H9 (cell line): ENCODE measurements at regions not wholly inside any gene's neighbourhood (a gene's known extent, or its start where the extent isn't known, plus 50 kb on each side); places are given as distances from the start of the nearest gene placed in this dataset.

Source experiments
- DNase-seq: peaks from one replicate; pipeline ENCODE4 v3.0.0-alpha.2; 2017
- H2AFZ ChIP-seq: one replicate; pipeline ENCODE4 v1.6.1; 2013; ENCODE audit warnings: mild to moderate bottlenecking, low read length, control low read depth, moderate library complexity
- H2AK5ac ChIP-seq: 2 replicates; pipeline ENCODE4 v1.6.1; 2013; ENCODE audit warnings: low read length, control low read depth, mixed read lengths; ENCODE audit not compliant: insufficient read length
- H2BK120ac ChIP-seq: one replicate; pipeline ENCODE4 v1.6.1; 2013; ENCODE audit warnings: low read depth, mild to moderate bottlenecking, low read length, control low read depth, inconsistent platforms; ENCODE audit not compliant: poor library complexity, severe bottlenecking
- H2BK12ac ChIP-seq: 2 replicates; pipeline ENCODE4 v1.6.1; 2013; ENCODE audit warnings: low read length, control low read depth, mixed read lengths, low read depth; ENCODE audit not compliant: insufficient read length
- H2BK15ac ChIP-seq: 2 replicates; pipeline ENCODE4 v1.6.1; 2013; ENCODE audit warnings: low read depth, low read length, control low read depth
- H2BK20ac ChIP-seq: one replicate; pipeline ENCODE4 v1.6.1; 2013; ENCODE audit warnings: low read depth, mild to moderate bottlenecking, low read length, control low read depth, inconsistent platforms; ENCODE audit not compliant: poor library complexity, severe bottlenecking
- H2BK5ac ChIP-seq: 2 replicates; pipeline ENCODE4 v1.6.1; 2013; ENCODE audit warnings: low read length, control low read depth, mixed read lengths; ENCODE audit not compliant: insufficient read length
- H3K14ac ChIP-seq: 2 replicates; pipeline ENCODE4 v1.6.1; 2013; ENCODE audit warnings: low read length, control low read depth; ENCODE audit not compliant: insufficient read depth
- H3K18ac ChIP-seq: 2 replicates; pipeline ENCODE4 v1.6.1; 2013; ENCODE audit warnings: low read depth, mild to moderate bottlenecking, mixed read lengths, low read length, control low read depth; ENCODE audit not compliant: insufficient read length
- H3K23ac ChIP-seq: 2 replicates; pipeline ENCODE4 v1.6.1; 2013; ENCODE audit warnings: low read length, control low read depth, mixed read lengths, low read depth; ENCODE audit not compliant: insufficient read length
- H3K23me2 ChIP-seq: 2 replicates; pipeline ENCODE4 v1.6.1; 2013; ENCODE audit warnings: low read depth, mild to moderate bottlenecking, mixed read lengths, low read length, control low read depth; ENCODE audit not compliant: insufficient read length, poor library complexity, severe bottlenecking
- H3K27ac ChIP-seq: 2 replicates; pipeline ENCODE4 v1.5.1; 2013; ENCODE audit warnings: low read length, control low read depth, mixed read lengths, low read depth; ENCODE audit not compliant: insufficient read length
- H3K27me3 ChIP-seq: 2 replicates; pipeline ENCODE4 v1.6.1; 2013; ENCODE audit warnings: low read length, control low read depth, inconsistent platforms; ENCODE audit not compliant: insufficient read depth
- H3K4ac ChIP-seq: 2 replicates; pipeline ENCODE4 v1.6.1; 2013; ENCODE audit warnings: low read depth, mild to moderate bottlenecking, control low read depth, inconsistent platforms, low read length, moderate library complexity
- H3K4me1 ChIP-seq: 2 replicates; pipeline ENCODE4 v1.6.1; 2013; ENCODE audit warnings: low read length, control low read depth, inconsistent platforms; ENCODE audit not compliant: insufficient read depth
- H3K4me2 ChIP-seq: 2 replicates; pipeline ENCODE4 v1.6.1; 2013; ENCODE audit warnings: low read length, control low read depth, mixed read lengths; ENCODE audit not compliant: insufficient read length, insufficient read depth
- H3K56ac ChIP-seq: 2 replicates; pipeline ENCODE4 v1.6.1; 2013; ENCODE audit warnings: low read depth, mild to moderate bottlenecking, mixed read lengths, low read length, control low read depth; ENCODE audit not compliant: insufficient read length
- H3K79me1 ChIP-seq: 2 replicates; pipeline ENCODE4 v1.6.1; 2013; ENCODE audit warnings: low read depth, mild to moderate bottlenecking, moderate library complexity, low read length, control low read depth, inconsistent platforms; ENCODE audit not compliant: insufficient read depth, poor library complexity, severe bottlenecking
- H3K79me2 ChIP-seq: 2 replicates; pipeline ENCODE4 v1.6.1; 2013; ENCODE audit warnings: low read length, control low read depth, inconsistent platforms; ENCODE audit not compliant: insufficient read depth
- H3K9ac ChIP-seq: 2 replicates; pipeline ENCODE4 v1.6.1; 2013; ENCODE audit warnings: low read length, control low read depth, mixed read lengths; ENCODE audit not compliant: insufficient read length; ENCODE audit errors: extremely low read depth
- H3K9me3 ChIP-seq: one replicate; pipeline ENCODE4 v1.6.1; 2013; ENCODE audit warnings: low read depth, low read length, inconsistent platforms; ENCODE audit not compliant: control insufficient read depth
- H3T11ph ChIP-seq: one replicate; pipeline ENCODE4 v1.6.1; 2013; ENCODE audit warnings: mild to moderate bottlenecking, low read length, control low read depth, inconsistent platforms
- H4K20me1 ChIP-seq: one replicate; pipeline ENCODE4 v1.6.1; 2013; ENCODE audit not compliant: control insufficient read depth, insufficient read length, insufficient read depth
- H4K5ac ChIP-seq: 2 replicates; pipeline ENCODE4 v1.6.1; 2013; ENCODE audit warnings: low read depth, mild to moderate bottlenecking, mixed read lengths, low read length, control low read depth; ENCODE audit not compliant: insufficient read length
- H4K8ac ChIP-seq: replicated peaks from 2 replicates; pipeline ENCODE4 v1.6.1; 2013; ENCODE audit warnings: low read length, control low read depth, mixed read lengths, low read depth; ENCODE audit not compliant: insufficient read length
- H4K91ac ChIP-seq: 2 replicates; pipeline ENCODE4 v1.6.1; 2013; ENCODE audit warnings: low read depth, mild to moderate bottlenecking, moderate library complexity, mixed read lengths, low read length, control low read depth; ENCODE audit not compliant: insufficient read length
- H3K27ac Mint-ChIP-seq, 3 experiments: 2 replicates in 2 of 3; 3 replicates in 1 of 3; pipeline ENCODE4 v1.8.0; 2020 to 2021; ENCODE audit warnings: mixed read lengths in 3 of 3, mild to moderate bottlenecking in 1 of 3, moderate library complexity in 1 of 3
- H3K27me3 Mint-ChIP-seq: 2 replicates; pipeline ENCODE4 v1.8.0; 2021; ENCODE audit warnings: low read depth, mild to moderate bottlenecking, moderate library complexity, mixed read lengths
- H3K36me3 Mint-ChIP-seq, 3 experiments: 2 replicates in 2 of 3; 3 replicates in 1 of 3; pipeline ENCODE4 v1.8.0; 2020 to 2021; ENCODE audit warnings: low read depth in 3 of 3, mixed read lengths in 3 of 3; ENCODE audit not compliant: insufficient read depth in 1 of 3
- H3K4me1 Mint-ChIP-seq, 2 experiments: 2 replicates each; pipeline ENCODE4 v1.8.0; 2020; ENCODE audit warnings: mixed read lengths in 2 of 2
- H3K4me3 Mint-ChIP-seq, 2 experiments: 2 replicates in 1 of 2; 3 replicates in 1 of 2; pipeline ENCODE4 v1.8.0; 2020 to 2021; ENCODE audit warnings: mild to moderate bottlenecking in 2 of 2, mixed read lengths in 2 of 2, moderate library complexity in 1 of 2
- H3K9me3 Mint-ChIP-seq, 2 experiments: 2 replicates in 1 of 2; 3 replicates in 1 of 2; pipeline ENCODE4 v1.8.0; 2020; ENCODE audit warnings: mild to moderate bottlenecking in 2 of 2, mixed read lengths in 2 of 2, moderate library complexity in 1 of 2
- CTCF ChIP-seq: fragments of 200-600 bp; sonication (generic); conservative IDR thresholded peaks from 3 replicates; pipeline ENCODE4 v1.8.0; 2021; ENCODE audit warnings: antibody characterized with exemption, mild to moderate bottlenecking
- WGBS: extraction: QIAGEN DNeasy Blood & Tissue Kit; methylation state at CpG from one replicate; pipeline ENCODE4 v1.1.7; 2013; ENCODE audit warnings: missing lambda C conversion rate, low lambda C conversion rate, mixed read lengths; ENCODE audit not compliant: insufficient read length; ENCODE audit errors: extremely low coverage; 5-methylcytosine and 5-hydroxymethylcytosine counted together

- Histone ChIP-seq H2AK5ac (no peak overlapping the region), H2BK12ac (no peak overlapping the region), H3T11ph (no peak overlapping the region), H3K9me3 (no peaks in the 10 kb centered on the region), H3K56ac (no peak overlapping the region), H4K5ac (no peak overlapping the region), H3K23me2 (no peaks in the 10 kb centered on the region), H3K14ac (no peak overlapping the region), H3K79me1 (no peaks in the 10 kb centered on the region), H3K4ac (no peak overlapping the region), H2BK20ac (no peak overlapping the region), H4K8ac (no peak overlapping the region), H3K4me1 (no peaks in the 10 kb centered on the region; the same call in 1 of the 2 replicates), H3K79me2 (no peaks in the 10 kb centered on the region), H4K20me1 (no peaks in the 10 kb centered on the region), H2BK5ac (no peak overlapping the region), H4K91ac (no peak overlapping the region), H3K23ac (no peak overlapping the region), H3K4me2 (no peak overlapping the region), H2AFZ (no peak overlapping the region), H3K9ac (no peak overlapping the region), H2BK15ac (no peak overlapping the region), H3K27me3 (no peaks in the 10 kb centered on the region), H3K18ac (no peak overlapping the region), H2BK120ac (no peak overlapping the region), H3K27ac (no peak overlapping the region)
- no peak overlapping the region for H3K4me3 Mint-ChIP-seq
- no peaks in the 10 kb centered on the region; a peak in 2 of 5 replicates for H3K9me3 Mint-ChIP-seq
- TF ChIP-seq CTCF, result no peak
- no peaks in the 10 kb centered on the region for H3K27me3 Mint-ChIP-seq
- H3K4me1 Mint-ChIP-seq, result peaks cover 11 to 13% of the 10 kb centered on the region in 2 experiments
- no peak for DNase-seq
- no peaks in the 10 kb centered on the region for H3K36me3 Mint-ChIP-seq
- no peak overlapping the region; a peak in 1 of 7 replicates for H3K27ac Mint-ChIP-seq
- WGBS, result no CpG with 5 or more reads among the region's 4 CpGs
Observed at GRCh38 chr18:68104036-68104435, 587.5 kb upstream of the DSEL start.
